Esophagus squamous epithelium (tissue), 4 donors: ENCODE measurements at regions not wholly inside any gene's neighbourhood (a gene's known extent, or its start where the extent isn't known, plus 50 kb on each side); places are given as distances from the start of the nearest gene placed in this dataset.

Experiments used
- POLR2A ChIP-seq, 4 donors: fragments of 450-650 bp; IDR thresholded peaks; one replicate each; pipeline ENCODE4 v1.6.1; 2017; ENCODE audit warnings: antibody characterized with exemption in 4 of 4, mild to moderate bottlenecking in 4 of 4, moderate library complexity in 3 of 4
- TF ChIP-seq, protein P1 (sequence below), 6 experiments: fragments of 450-650 bp in 4 of 6; fragments of 200-600 bp in 2 of 6; sonication (generic) in 2 of 6; IDR thresholded peaks; one replicate each; pipeline ENCODE4 v1.5.1; 2016 to 2019; ENCODE audit warnings: antibody characterized with exemption in 6 of 6, mild to moderate bottlenecking in 4 of 6, moderate library complexity in 4 of 6

DNA sequence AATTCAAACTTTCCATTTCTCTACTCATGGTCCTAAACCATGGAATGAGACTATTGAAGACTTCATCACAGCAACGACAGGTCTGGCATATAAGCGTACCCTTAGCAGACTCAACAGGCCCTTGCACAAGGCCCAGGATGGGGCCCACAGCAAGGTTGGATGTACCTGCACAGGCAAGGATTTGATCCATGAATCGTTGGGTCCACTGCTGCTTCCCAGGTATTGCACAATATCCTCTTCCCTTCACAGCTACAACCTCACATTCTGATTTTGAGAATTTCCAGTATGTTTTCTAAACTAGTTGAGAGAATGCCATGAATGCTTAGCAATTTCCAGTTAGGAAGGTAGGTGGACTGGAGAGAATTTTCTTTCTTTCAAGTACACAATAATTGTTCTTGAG, 515.8 kb downstream of the SUCLG1 start:
- no peak for TF ChIP-seq POLR2A (IDR thresholded peaks at IDR 0.05)
- TF ChIP-seq, protein P1, sequence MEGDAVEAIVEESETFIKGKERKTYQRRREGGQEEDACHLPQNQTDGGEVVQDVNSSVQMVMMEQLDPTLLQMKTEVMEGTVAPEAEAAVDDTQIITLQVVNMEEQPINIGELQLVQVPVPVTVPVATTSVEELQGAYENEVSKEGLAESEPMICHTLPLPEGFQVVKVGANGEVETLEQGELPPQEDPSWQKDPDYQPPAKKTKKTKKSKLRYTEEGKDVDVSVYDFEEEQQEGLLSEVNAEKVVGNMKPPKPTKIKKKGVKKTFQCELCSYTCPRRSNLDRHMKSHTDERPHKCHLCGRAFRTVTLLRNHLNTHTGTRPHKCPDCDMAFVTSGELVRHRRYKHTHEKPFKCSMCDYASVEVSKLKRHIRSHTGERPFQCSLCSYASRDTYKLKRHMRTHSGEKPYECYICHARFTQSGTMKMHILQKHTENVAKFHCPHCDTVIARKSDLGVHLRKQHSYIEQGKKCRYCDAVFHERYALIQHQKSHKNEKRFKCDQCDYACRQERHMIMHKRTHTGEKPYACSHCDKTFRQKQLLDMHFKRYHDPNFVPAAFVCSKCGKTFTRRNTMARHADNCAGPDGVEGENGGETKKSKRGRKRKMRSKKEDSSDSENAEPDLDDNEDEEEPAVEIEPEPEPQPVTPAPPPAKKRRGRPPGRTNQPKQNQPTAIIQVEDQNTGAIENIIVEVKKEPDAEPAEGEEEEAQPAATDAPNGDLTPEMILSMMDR (IDR thresholded peaks at IDR 0.05) = no peak
